Right lobe of liver (tissue), 6 donors: ENCODE measurements at regions not wholly inside any gene's neighbourhood (a gene's known extent, or its start where the extent isn't known, plus 50 kb on each side); places are given as distances from the start of the nearest gene placed in this dataset.

Source experiments
- ATAC-seq, 4 donors: fragments of 200-7000 bp; cut with Tn5 transposase; one replicate each; pipeline ENCODE4 v1.9.1; 2020; ENCODE audit warnings: mild to moderate bottlenecking in 4 of 4, moderate library complexity in 4 of 4
- DNase-seq, 3 donors: peaks; one replicate each; pipeline ENCODE4 v3.0.0-alpha.2; 2020
- H3K27ac ChIP-seq, 3 donors: fragments of 200-600 bp; one replicate each; pipeline ENCODE4 v1.8.0; 2022
- H3K27me3 ChIP-seq, 2 donors: fragments of 200-600 bp; one replicate each; pipeline ENCODE4 v1.8.0; 2022
- H3K36me3 ChIP-seq, 4 donors: fragments of 200-600 bp; sonication (generic) in 1 of 4; one replicate each; pipeline versions ENCODE4 v1.5.1 to v1.8.0; 2017 to 2022; ENCODE audit warnings: control low read depth in 1 of 4
- H3K4me1 ChIP-seq, 4 donors: fragments of 200-600 bp; sonication (generic) in 1 of 4; one replicate each; pipeline versions ENCODE4 v1.5.1 to v1.8.0; 2017 to 2022; ENCODE audit warnings: control low read depth in 1 of 4
- H3K4me3 ChIP-seq, 3 donors: fragments of 200-600 bp; one replicate each; pipeline ENCODE4 v1.8.0; 2022
- H3K9me3 ChIP-seq, 4 donors: fragments of 200-600 bp; sonication (generic) in 1 of 4; one replicate each; pipeline versions ENCODE4 v1.5.1 to v1.8.0; 2017 to 2022; ENCODE audit warnings: control low read depth in 1 of 4
- CTCF ChIP-seq, 4 donors: fragments of 200-600 bp in 3 of 4; fragments of 450-650 bp in 1 of 4; IDR thresholded peaks; one replicate each; pipeline versions ENCODE4 v1.5.1 to v1.8.0; 2016 to 2022; ENCODE audit warnings: antibody characterized with exemption in 4 of 4, mild to moderate bottlenecking in 2 of 4
- POLR2A ChIP-seq: fragments of 450-650 bp; IDR thresholded peaks from one replicate; pipeline ENCODE4 v1.6.1; 2017; ENCODE audit warnings: antibody characterized with exemption, mild to moderate bottlenecking
- WGBS: methylation state at CpG from one replicate; pipeline ENCODE4 v1.1.6; 2018; ENCODE audit warnings: low coverage, low lambda C conversion rate; ENCODE audit not compliant: insufficient coverage; ENCODE audit errors: missing lambda C conversion rate; 5-methylcytosine and 5-hydroxymethylcytosine counted together
- intact Hi-C, 2 donors: fragments of 100-400 bp; cut with DNase I; formaldehyde crosslinking; loops; one replicate each; pipeline versions ENCODE4 v1.11.2 to v1.14.1; 2022
- donor health status: DM: no; HTN: yes; CAD: no.
- donor health status: DM: no; HTN: no; CAD: no.
- donor health status: DM: no; HTN: no; CAD: no.
- donor health status: DM: no; HTN: yes; CAD: no.
- donor health status: DM: no; HTN: yes; CAD: no.

GRCh38 chr6:144796070-144796469 lies 510.9 kb downstream of the UTRN start:
- Histone ChIP-seq H3K27me3 (no peaks in the 10 kb centered on the region), H3K9me3 (no peaks in the 10 kb centered on the region), H3K4me3 (no peak overlapping the region), H3K36me3 (peaks cover 0 to 17% (median 5%) of the 10 kb centered on the region in 4 donors), H3K4me1 (no peaks in the 10 kb centered on the region), H3K27ac (no peak overlapping the region)
- intact Hi-C loops = no loop called here
- TF ChIP-seq POLR2A (no peak), CTCF (IDR thresholded peaks at IDR 0.05) (no peak)
- ATAC-seq (no peak), DNase-seq (no peak)
- WGBS = 90% methylated on average over 2 of the region's 2 CpGs

GRCh38 chr6:144797881-144798589 lies 512.9 kb downstream of the UTRN start:
- no peaks in the 10 kb centered on the region for H3K4me1 ChIP-seq
- WGBS = 71% methylated on average over 7 of the region's 7 CpGs
- peaks cover 0 to 17% (median 5%) of the 10 kb centered on the region in 4 donors for H3K36me3 ChIP-seq
- ATAC-seq (peak in 1 of 4 donors; percentile 17), DNase-seq (no peak)
- H3K4me3 ChIP-seq = no peak overlapping the region
- TF ChIP-seq CTCF (IDR thresholded peaks at IDR 0.05) = no peak
- no peak for TF ChIP-seq POLR2A
- H3K27ac ChIP-seq = no peak overlapping the region
- no peaks in the 10 kb centered on the region for H3K27me3 ChIP-seq
- intact Hi-C loops = no loop called here
- no peaks in the 10 kb centered on the region for H3K9me3 ChIP-seq

- no peaks in the 10 kb centered on the region for H3K36me3 ChIP-seq
- no peaks in the 10 kb centered on the region for H3K27me3 ChIP-seq
- no peaks in the 10 kb centered on the region for H3K4me1 ChIP-seq
- no peak for ATAC-seq
- no peak overlapping the region for H3K4me3 ChIP-seq
- TF ChIP-seq CTCF (IDR thresholded peaks at IDR 0.05) (no peak), POLR2A (no peak)
- DNase-seq = no peak
- intact Hi-C loops = no loop called here
- H3K9me3 ChIP-seq = no peaks in the 10 kb centered on the region
- H3K27ac ChIP-seq = no peak overlapping the region
These were observed 519.2 kb downstream of the UTRN start for GRCh38 chr6:144804246-144804790.

GRCh38 chr6:144805049-144805448 lies 519.9 kb downstream of the UTRN start:
- DNase-seq = no peak
- H3K27me3 ChIP-seq = no peaks in the 10 kb centered on the region
- H3K4me1 ChIP-seq = no peaks in the 10 kb centered on the region
- H3K4me3 ChIP-seq = no peak overlapping the region
- intact Hi-C loops = no loop called here
- H3K27ac ChIP-seq = no peak overlapping the region
- ATAC-seq = no peak
- no peak for TF ChIP-seq CTCF (IDR thresholded peaks at IDR 0.05)
- no peak for TF ChIP-seq POLR2A
- H3K36me3 ChIP-seq = no peaks in the 10 kb centered on the region
- no peaks in the 10 kb centered on the region for H3K9me3 ChIP-seq
- WGBS = 100% methylated on average over 1 of the region's 1 CpG
